HUES6 (cell line): ENCODE measurements at regions not wholly inside any gene's neighbourhood (a gene's known extent, or its start where the extent isn't known, plus 50 kb on each side); places are given as distances from the start of the nearest gene placed in this dataset.
"Not testable (repeated sequence)": the region's sequence is repeated elsewhere in the genome, so short reads cannot be mapped to it uniquely, and the experiment has no call there.

Experiments used
- H3K27ac ChIP-seq: 2 replicates; pipeline ENCODE4 v1.7.0; 2013; ENCODE audit warnings: low read depth, mild to moderate bottlenecking, low read length, inconsistent platforms
- H3K27me3 ChIP-seq: 2 replicates; pipeline ENCODE4 v1.6.1; 2013; ENCODE audit warnings: low read length; ENCODE audit not compliant: control insufficient read depth, insufficient read depth
- H3K36me3 ChIP-seq: 2 replicates; pipeline ENCODE4 v1.6.1; 2013; ENCODE audit warnings: low read length; ENCODE audit not compliant: control insufficient read depth, insufficient read depth
- H3K4me1 ChIP-seq: 2 replicates; pipeline ENCODE4 v1.6.1; 2013; ENCODE audit warnings: low read length; ENCODE audit not compliant: control insufficient read depth, insufficient read depth
- H3K4me3 ChIP-seq: 2 replicates; pipeline ENCODE4 v1.5.1; 2013; ENCODE audit warnings: low read depth, low read length
- H3K9ac ChIP-seq: one replicate; pipeline ENCODE4 v1.6.1; 2013; ENCODE audit warnings: mild to moderate bottlenecking, low read length
- H3K9me3 ChIP-seq: 2 replicates; pipeline ENCODE4 v1.6.1; 2013; ENCODE audit warnings: low read depth, low read length; ENCODE audit not compliant: control insufficient read depth, insufficient read depth

DNA sequence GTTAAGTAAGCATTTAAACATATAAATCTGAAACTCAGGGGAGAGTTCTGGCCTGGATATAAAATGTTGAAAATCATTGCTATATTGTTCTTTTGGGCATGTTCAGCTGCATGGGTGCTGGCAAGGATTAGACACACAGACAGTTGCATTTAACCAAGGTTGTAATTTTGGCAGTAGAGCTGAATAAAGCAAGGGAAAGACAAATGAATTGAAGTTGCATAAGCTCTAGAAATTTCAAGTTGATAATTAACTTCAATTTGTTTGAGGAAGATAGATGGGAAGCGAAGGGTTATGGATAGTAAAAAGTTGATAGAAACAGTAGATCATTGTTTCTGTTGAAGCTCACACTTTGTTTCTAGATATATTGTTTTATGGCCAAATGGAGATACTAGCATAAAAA, 97.2 kb upstream of the KCNJ18 start:
- Histone ChIP-seq H3K27me3 (no peaks in the 10 kb centered on the region), H3K4me3 (no peak overlapping the region), H3K4me1 (no peaks in the 10 kb centered on the region), H3K27ac (no peak overlapping the region), H3K9me3 (peaks cover 43% of the 10 kb centered on the region; the same call in 1 of the 2 replicates), H3K36me3 (no peaks in the 10 kb centered on the region), H3K9ac (no peak overlapping the region)

DNA sequence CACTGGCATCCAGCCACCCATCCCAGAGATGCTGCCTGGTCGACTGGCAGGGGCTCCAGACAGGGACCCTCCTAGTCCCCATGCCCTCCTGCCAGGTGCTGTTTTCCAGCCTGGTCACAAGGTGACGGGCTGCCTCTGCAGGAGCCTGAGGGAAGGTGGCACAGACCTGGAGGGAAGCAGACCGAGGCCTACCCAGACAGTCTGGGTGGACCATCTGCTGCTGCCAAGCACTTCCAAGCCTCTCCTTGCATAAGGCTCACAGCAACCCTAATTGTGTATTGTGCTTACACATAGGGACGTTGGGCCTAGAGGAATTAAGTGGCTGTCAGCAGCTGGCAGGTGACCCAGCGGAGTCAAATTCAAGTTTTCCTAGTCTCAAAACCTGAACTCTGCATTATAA, 90.1 kb upstream of the KCNJ18 start:
- Histone ChIP-seq H3K4me3 (no peak overlapping the region), H3K27ac (no peak overlapping the region), H3K9ac (no peak overlapping the region), H3K27me3 (no peaks in the 10 kb centered on the region), H3K4me1 (no peaks in the 10 kb centered on the region), H3K36me3 (no peaks in the 10 kb centered on the region), H3K9me3 (peaks cover 46% of the 10 kb centered on the region; the same call in 1 of the 2 replicates)

DNA sequence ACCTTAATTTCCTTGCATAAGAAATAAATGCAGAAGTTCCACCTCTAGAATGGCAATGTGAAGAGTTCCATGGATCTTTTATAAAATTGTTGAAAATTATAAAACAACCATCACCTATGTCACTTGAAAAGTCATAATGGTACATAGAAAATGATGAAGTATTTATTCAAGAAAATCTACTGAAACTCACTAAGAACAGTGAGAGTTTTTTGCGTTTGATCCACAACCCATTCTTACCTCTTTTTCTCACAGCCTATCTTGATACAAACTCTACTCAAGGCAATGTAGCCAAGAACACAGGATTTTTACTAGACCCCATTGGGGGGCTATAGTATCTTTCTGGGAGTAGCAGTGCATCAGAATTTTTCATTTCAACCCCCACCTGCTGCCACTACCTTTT, 89.0 kb upstream of the KCNJ18 start:
- H3K4me3 ChIP-seq, H3K27ac ChIP-seq, H3K9ac ChIP-seq, H3K27me3 ChIP-seq, H3K36me3 ChIP-seq, H3K4me1 ChIP-seq: not testable (repeated sequence)
- peaks cover 41% of the 10 kb centered on the region; the same call in 1 of the 2 replicates for H3K9me3 ChIP-seq

DNA sequence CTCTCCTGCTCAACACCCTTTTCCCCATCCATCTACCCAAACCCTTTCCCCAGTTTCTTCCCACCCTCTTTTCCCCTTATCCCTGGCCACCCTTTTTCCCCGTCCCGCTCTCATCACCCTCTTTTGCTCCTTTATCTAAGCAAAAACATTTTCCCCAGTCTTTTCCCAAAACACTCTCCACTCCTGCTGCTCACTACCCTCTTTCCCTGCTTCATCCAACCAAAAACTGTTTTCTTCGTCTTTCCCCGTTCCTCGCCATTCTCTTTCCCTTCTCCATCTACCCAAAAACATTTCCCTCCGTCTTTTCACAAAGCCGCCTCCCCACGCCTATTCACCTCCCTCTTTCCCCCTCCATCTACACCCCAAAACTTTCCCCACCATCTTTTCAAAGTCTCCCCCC, 80.9 kb upstream of the KCNJ18 start:
- not testable (repeated sequence) for H3K4me1 ChIP-seq, H3K27ac ChIP-seq, H3K27me3 ChIP-seq, H3K9ac ChIP-seq, H3K4me3 ChIP-seq, H3K36me3 ChIP-seq
- peaks cover 10% of the 10 kb centered on the region; the same call in 1 of the 2 replicates for H3K9me3 ChIP-seq

DNA sequence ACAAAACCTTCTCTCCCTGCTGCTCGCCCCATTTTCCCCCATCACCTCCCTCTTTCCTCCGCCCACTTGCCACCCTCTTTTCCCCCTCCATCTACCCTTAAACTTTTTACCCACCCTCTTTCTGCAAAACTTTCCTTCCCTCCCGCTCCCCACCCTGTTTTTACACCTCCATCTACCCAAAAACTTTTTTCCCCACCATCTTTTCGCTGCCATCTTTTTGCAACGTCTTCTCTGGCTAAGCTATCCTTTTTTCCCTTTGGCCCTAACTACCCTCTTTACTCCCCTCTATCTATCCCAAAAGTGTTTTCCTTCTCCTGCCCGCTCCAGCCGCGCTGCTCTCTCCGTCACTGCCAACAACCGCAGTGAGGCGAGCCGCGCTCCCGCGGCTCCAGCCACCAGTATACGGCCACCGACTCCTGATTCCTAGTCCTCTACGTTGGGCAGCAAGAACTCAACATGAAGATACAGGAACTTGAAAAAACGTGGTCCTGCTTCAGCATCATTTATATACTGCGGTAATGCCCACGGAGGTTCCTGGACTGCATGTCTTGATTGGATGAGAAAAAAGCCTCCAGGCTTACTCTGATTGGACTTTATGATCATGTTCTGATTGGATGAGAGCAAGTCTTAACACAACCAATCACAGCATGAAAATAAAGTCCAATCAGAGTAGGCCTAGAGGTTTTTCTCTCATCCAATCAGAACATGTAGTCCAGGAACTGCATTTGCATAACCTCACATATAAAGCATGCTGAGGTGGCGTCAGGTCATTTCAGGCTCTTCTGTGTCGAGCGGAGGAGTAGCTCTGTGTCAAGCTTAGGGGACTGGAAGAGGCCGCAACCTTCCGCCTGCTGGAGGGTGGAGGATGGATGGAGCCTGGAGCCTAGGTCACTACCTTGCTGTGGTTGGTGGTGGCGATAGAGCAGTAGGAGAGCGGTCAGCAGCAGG, 79.9 kb upstream of the KCNJ18 start:
- not testable (repeated sequence) for H3K9ac ChIP-seq, H3K36me3 ChIP-seq, H3K27ac ChIP-seq, H3K27me3 ChIP-seq, H3K4me3 ChIP-seq, H3K4me1 ChIP-seq
- peaks cover 10% of the 10 kb centered on the region; the same call in 1 of the 2 replicates for H3K9me3 ChIP-seq

DNA sequence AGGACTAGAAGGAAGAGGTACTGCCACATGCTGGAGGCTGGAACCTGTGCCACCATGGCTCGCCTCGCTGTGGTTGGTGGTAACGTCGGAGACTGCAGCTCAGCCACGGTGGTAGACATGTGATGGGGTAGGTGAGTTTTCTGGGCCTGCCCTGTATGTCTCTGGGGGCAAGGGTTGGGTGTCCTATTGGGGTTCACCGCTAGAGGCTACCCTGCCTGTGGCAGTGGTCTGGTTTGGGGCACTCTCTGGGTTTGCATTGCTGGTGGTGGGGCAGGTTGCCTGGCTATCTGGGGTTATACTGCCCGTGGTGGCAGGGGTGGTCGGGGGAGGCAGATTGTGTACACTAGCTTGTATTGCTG, 79.3 kb upstream of the KCNJ18 start:
- Histone ChIP-seq H3K9me3 (peaks cover 10% of the 10 kb centered on the region; the same call in 1 of the 2 replicates), H3K9ac (no peak overlapping the region), H3K4me3 (no peak overlapping the region), H3K27ac (no peak overlapping the region), H3K36me3 (no peaks in the 10 kb centered on the region), H3K4me1 (no peaks in the 10 kb centered on the region), H3K27me3 (no peaks in the 10 kb centered on the region)

DNA sequence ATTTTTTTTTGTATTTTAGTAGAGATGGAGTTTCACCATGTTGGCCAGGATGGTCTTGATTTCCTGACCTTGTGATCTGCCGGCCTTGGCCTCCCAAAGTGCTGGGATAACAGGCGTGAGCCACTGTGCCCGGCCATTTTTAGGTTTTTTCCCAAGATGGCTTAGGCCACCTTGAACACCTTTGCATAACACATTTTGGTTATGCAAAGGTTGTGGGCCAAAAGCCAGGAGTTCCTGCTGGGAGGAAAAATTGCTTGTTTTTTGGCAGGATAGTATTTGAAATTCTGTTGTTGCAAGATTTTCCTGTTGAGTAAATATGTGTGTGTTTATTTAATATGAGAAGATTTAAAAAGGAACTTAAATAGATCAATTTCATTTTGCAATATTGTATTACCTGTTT, 65.3 kb upstream of the KCNJ18 start:
- H3K4me1 ChIP-seq, H3K36me3 ChIP-seq, H3K9me3 ChIP-seq, H3K4me3 ChIP-seq, H3K27me3 ChIP-seq, H3K27ac ChIP-seq, H3K9ac ChIP-seq: not testable (repeated sequence)
